ENCODE measurements at regions not wholly inside any gene's neighbourhood (a gene's known extent, or its start where the extent isn't known, plus 50 kb on each side); places are given as distances from the start of the nearest gene placed in this dataset.

GRCh38 chr3:95711789-95712188, 1102.6 kb upstream of the EPHA6 start:
- Histone ChIP-seq H3K4me2 (ENCODE audit: insufficient read depth, low read length) (no peak overlapping the region), H3K9me1 (ENCODE audit: control insufficient read depth, insufficient read depth, low read length) (no peaks in the 10 kb centered on the region), H3K27ac (ENCODE audit: extremely low read depth, low read depth, low read length) (no peak overlapping the region), H3K27me3 (ENCODE audit: control insufficient read depth in 2 of 2, insufficient read depth in 2 of 2, low read length in 2 of 2) (no peaks in the 10 kb centered on the region), H2AFZ (ENCODE audit: low read depth, low read length) (no peak overlapping the region), H3K4me1 (replicated peaks in 1 of 2; ENCODE audit: control insufficient read depth in 2 of 2, insufficient read depth in 2 of 2, low read length in 2 of 2) (no peaks in the 10 kb centered on the region), H4K20me1 (replicated peaks; ENCODE audit: control insufficient read depth, insufficient read depth, low read length) (no peaks in the 10 kb centered on the region), H3K79me2 (ENCODE audit: control insufficient read depth, insufficient read depth, low read length) (no peaks in the 10 kb centered on the region), H3K36me3 (ENCODE audit: control insufficient read depth, insufficient read depth, low read length) (no peaks in the 10 kb centered on the region), H3K4me3 (no peak overlapping the region), H3K9me3 (replicated peaks; ENCODE audit: control insufficient read depth, insufficient read depth, low read depth, low read length) (no peaks in the 10 kb centered on the region), H3K9ac (ENCODE audit: insufficient read depth in 1 of 2, low read depth in 2 of 2, low read length in 2 of 2) (no peak overlapping the region)
- in situ Hi-C loops (cut with MboI), result no loop called here
- ATAC-seq (no peak), DNase-seq (ENCODE audit: extremely low read depth in 1 of 4, low spot score in 3 of 4) (no peak), FAIRE-seq (no peak)
- CTCF ChIA-PET (ENCODE audit: low intra/inter-chr PET ratio), result no interaction called here
- WGBS (ENCODE audit: insufficient coverage, low coverage, missing lambda C conversion rate), result 0% methylated on average over 2 of the region's 2 CpGs
- BruUV-seq (replicated peaks), result no TSS peak
- no peak for TF ChIP-seq ZNF146 (CRISPR knock-in tag; IDR thresholded peaks at IDR 0.05; ENCODE audit: unreplicated experiment)
- no peak for TF ChIP-seq PURB (CRISPR knock-in tag; IDR thresholded peaks at IDR 0.05; ENCODE audit: low read depth)
- intact Hi-C loops (cut with micrococcal nuclease), result no loop called here
- POLR2A ChIA-PET, result no interaction called here

DNA sequence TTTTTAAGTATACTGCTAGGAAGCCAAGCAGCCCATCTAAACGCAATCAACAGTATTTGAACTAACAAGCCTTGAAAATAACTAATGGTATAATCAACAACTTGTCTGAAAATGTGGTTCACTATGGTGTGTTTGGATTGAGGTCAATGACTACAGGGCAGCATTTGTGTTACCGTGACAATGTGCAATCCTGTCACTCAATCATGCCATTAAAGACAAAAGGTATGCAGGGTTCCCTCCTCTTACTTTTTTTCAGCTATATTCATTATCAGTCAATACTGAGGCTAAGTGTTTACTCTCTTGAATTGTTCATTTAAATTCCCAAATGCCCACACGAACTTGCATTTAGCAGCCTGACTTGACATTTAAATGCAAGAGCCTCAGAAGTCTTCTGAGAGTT, 1099.3 kb upstream of the EPHA6 start:
- Histone ChIP-seq H3K4me2 (ENCODE audit: insufficient read depth, low read length) (no peak overlapping the region), H3K4me1 (replicated peaks in 1 of 2; ENCODE audit: control insufficient read depth in 2 of 2, insufficient read depth in 2 of 2, low read length in 2 of 2) (no peaks in the 10 kb centered on the region), H3K9me3 (replicated peaks; ENCODE audit: control insufficient read depth, insufficient read depth, low read depth, low read length) (no peaks in the 10 kb centered on the region), H4K20me1 (replicated peaks; ENCODE audit: control insufficient read depth, insufficient read depth, low read length) (no peaks in the 10 kb centered on the region), H3K27me3 (ENCODE audit: control insufficient read depth in 2 of 2, insufficient read depth in 2 of 2, low read length in 2 of 2) (no peaks in the 10 kb centered on the region), H2AFZ (ENCODE audit: low read depth, low read length) (no peak overlapping the region), H3K79me2 (ENCODE audit: control insufficient read depth, insufficient read depth, low read length) (no peaks in the 10 kb centered on the region), H3K9ac (ENCODE audit: insufficient read depth in 1 of 2, low read depth in 2 of 2, low read length in 2 of 2) (no peak overlapping the region), H3K9me1 (ENCODE audit: control insufficient read depth, insufficient read depth, low read length) (no peaks in the 10 kb centered on the region), H3K36me3 (ENCODE audit: control insufficient read depth, insufficient read depth, low read length) (no peaks in the 10 kb centered on the region), H3K4me3 (no peak overlapping the region), H3K27ac (ENCODE audit: extremely low read depth, low read depth, low read length) (no peak overlapping the region)
- no peak for FAIRE-seq
- POLR2A ChIA-PET, result no interaction called here
- DNase-seq (ENCODE audit: extremely low read depth in 1 of 4, low spot score in 3 of 4), result no peak
- 0% methylated on average over 3 of the region's 3 CpGs for WGBS (ENCODE audit: insufficient coverage, low coverage, missing lambda C conversion rate)
- in situ Hi-C loops (cut with MboI) (no loop called here), intact Hi-C loops (cut with micrococcal nuclease) (no loop called here)
- BruUV-seq (replicated peaks), result no TSS peak
- ATAC-seq, result no peak
- CTCF ChIA-PET (ENCODE audit: low intra/inter-chr PET ratio), result no interaction called here
- TF ChIP-seq PHB2 (IDR thresholded peaks at IDR 0.05; ENCODE audit: low read depth) (no peak), ZNF217 (CRISPR knock-in tag; IDR thresholded peaks at IDR 0.05) (no peak), HMBOX1 (IDR thresholded peaks at IDR 0.05) (no peak), ZNF316 (IDR thresholded peaks at IDR 0.05) (no peak), SIX5 (IDR thresholded peaks at IDR 0.05; ENCODE audit: borderline replicate concordance in 1 of 2, insufficient read depth in 1 of 2, low read depth in 1 of 2, low read length in 2 of 2) (no peak), FOXP1 (CRISPR knock-in tag; IDR thresholded peaks at IDR 0.05) (no peak), HOXB6 (CRISPR knock-in tag; IDR thresholded peaks at IDR 0.05; ENCODE audit: borderline replicate concordance) (no peak), SUPT5H (IDR thresholded peaks at IDR 0.05) (no peak), ATF2 (CRISPR knock-in tag; IDR thresholded peaks at IDR 0.05) (no peak), HINFP (tag; conservative IDR thresholded peaks at IDR 0.05; ENCODE audit: low read depth) (no peak), ZNF175 (CRISPR knock-in tag; IDR thresholded peaks at IDR 0.05; ENCODE audit: low read depth) (no peak), KLF1 (tag; IDR thresholded peaks at IDR 0.05) (no peak), ZNF124 (CRISPR knock-in tag; IDR thresholded peaks at IDR 0.05) (no peak)

All from K562 (cell line).